HEK293T (cell line): ENCODE measurements at regions not wholly inside any gene's neighbourhood (a gene's known extent, or its start where the extent isn't known, plus 50 kb on each side); places are given as distances from the start of the nearest gene placed in this dataset.

Experiments
- BHLHE40 ChIP-seq: fragments of 450-650 bp; IDR thresholded peaks from 2 replicates; pipeline ENCODE4 v1.6.1; 2016; ENCODE audit warnings: mild to moderate bottlenecking, moderate library complexity, borderline replicate concordance
- FOXK2 ChIP-seq: fragments of 450-650 bp; IDR thresholded peaks from 2 replicates; pipeline ENCODE4 v1.6.1; 2016; ENCODE audit warnings: mild to moderate bottlenecking
- FOXM1 ChIP-seq: fragments of 450-650 bp; IDR thresholded peaks from 2 replicates; pipeline ENCODE4 v1.6.1; 2017; ENCODE audit warnings: mild to moderate bottlenecking, borderline replicate concordance
- HDGF ChIP-seq: fragments of 450-650 bp; IDR thresholded peaks from 2 replicates; pipeline ENCODE4 v1.6.1; 2017; ENCODE audit warnings: antibody characterized with exemption, borderline replicate concordance
- NFRKB ChIP-seq: fragments of 450-650 bp; IDR thresholded peaks from 2 replicates; pipeline ENCODE4 v1.6.1; 2016; ENCODE audit warnings: mild to moderate bottlenecking, moderate library complexity
- SP1 ChIP-seq: fragments of 450-650 bp; IDR thresholded peaks from 2 replicates; pipeline ENCODE4 v1.6.1; 2017
- TARDBP ChIP-seq: fragments of 450-650 bp; IDR thresholded peaks from 2 replicates; pipeline ENCODE4 v1.6.1; 2016
- ZNF384 ChIP-seq: fragments of 450-650 bp; IDR thresholded peaks from 2 replicates; pipeline ENCODE4 v1.6.1; 2016

DNA sequence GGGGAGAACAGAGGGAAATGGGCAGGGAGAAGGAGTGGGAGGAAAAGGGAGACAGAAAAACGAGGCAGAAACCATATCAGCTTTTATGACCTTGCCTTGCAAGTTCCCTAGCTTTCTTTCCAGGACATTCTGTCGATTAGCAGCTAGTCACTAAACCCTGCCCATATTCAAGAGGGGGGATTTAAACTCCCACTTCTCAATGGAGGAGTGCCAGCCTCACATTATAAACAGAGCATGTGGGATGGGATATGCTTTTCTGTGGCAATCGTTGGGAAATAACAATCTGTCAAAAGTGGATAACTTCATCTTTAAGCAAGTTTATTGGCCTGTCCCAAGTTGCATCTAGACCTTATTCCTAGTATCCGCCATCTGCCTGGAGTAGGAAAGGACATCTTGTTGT is 57.0 kb upstream of the TMEM170B start:
- TF ChIP-seq NFRKB (no peak), BHLHE40 (no peak), FOXM1 (no peak), FOXK2 (no peak), ZNF384 (no peak), SP1 (no peak), TARDBP (no peak), HDGF (no peak)
